KBM-7 (cell line): ENCODE measurements at regions not wholly inside any gene's neighbourhood (a gene's known extent, or its start where the extent isn't known, plus 50 kb on each side); places are given as distances from the start of the nearest gene placed in this dataset.

Experiments used
- DNase-seq: peaks from one replicate; pipeline ENCODE4 v3.0.0-alpha.2; 2015
- in situ Hi-C: fragments of 300-500 bp; cut with MboI; formaldehyde crosslinking; loops from 2 replicates; pipeline ENCODE4 v1.14.3; 2020; ENCODE audit warnings: low sequenced_read_pairs, low pct_unique_long_range_greater_than_20kb, mixed read lengths

GRCh38 chr7:42483886-42484285 is 246.9 kb upstream of the GLI3 start:
- no peak for DNase-seq
- in situ Hi-C loops, result no loop called here

- in situ Hi-C loops, result no loop called here
- DNase-seq, result no peak
Measured at GRCh38 chr7:42479816-42480633, 243.0 kb upstream of the GLI3 start.

GRCh38 chr7:42479452-42479815 is 242.4 kb upstream of the GLI3 start:
- DNase-seq, result no peak
- in situ Hi-C loops, result no loop called here

GRCh38 chr7:42478717-42479116 is 241.7 kb upstream of the GLI3 start:
- in situ Hi-C loops, result no loop called here
- no peak for DNase-seq

- DNase-seq, result no peak
- in situ Hi-C loops, result no loop called here
Measured at GRCh38 chr7:42476255-42476654, 239.2 kb upstream of the GLI3 start.

GRCh38 chr7:42475082-42475481 is 238.1 kb upstream of the GLI3 start:
- in situ Hi-C loops, result no loop called here
- DNase-seq, result no peak

GRCh38 chr7:42473099-42473498 is 236.1 kb upstream of the GLI3 start:
- DNase-seq, result no peak
- in situ Hi-C loops, result no loop called here

- no peak for DNase-seq
- in situ Hi-C loops, result no loop called here
Measured at GRCh38 chr7:42471573-42472174, 234.7 kb upstream of the GLI3 start.

GRCh38 chr7:42469341-42469740 is 232.3 kb upstream of the GLI3 start:
- no peak for DNase-seq
- in situ Hi-C loops, result no loop called here

GRCh38 chr7:42468471-42468870 is 231.5 kb upstream of the GLI3 start:
- DNase-seq, result no peak
- in situ Hi-C loops, result no loop called here

- in situ Hi-C loops, result no loop called here
Measured at GRCh38 chr7:42461537-42461936, 224.5 kb upstream of the GLI3 start.

GRCh38 chr7:42460933-42461332 is 223.9 kb upstream of the GLI3 start:
- no peak for DNase-seq
- in situ Hi-C loops, result no loop called here

More at GRCh38 chr7:42461537-42461936, 224.5 kb upstream of the GLI3 start:
- no peak for DNase-seq

- in situ Hi-C loops, result no loop called here
- DNase-seq, result no peak
Measured at GRCh38 chr7:42460148-42460547, 223.1 kb upstream of the GLI3 start.

GRCh38 chr7:42457663-42458062 is 220.7 kb upstream of the GLI3 start:
- in situ Hi-C loops, result no loop called here
- no peak for DNase-seq

- no peak for DNase-seq
- in situ Hi-C loops, result no loop called here
Measured at GRCh38 chr7:42456756-42457276, 219.8 kb upstream of the GLI3 start.

- no peak for DNase-seq
- in situ Hi-C loops, result no loop called here
Measured at GRCh38 chr7:42456267-42456666, 219.3 kb upstream of the GLI3 start.

GRCh38 chr7:42453931-42454361 is 216.9 kb upstream of the GLI3 start:
- no peak for DNase-seq
- in situ Hi-C loops, result no loop called here

GRCh38 chr7:42452356-42452755 is 215.3 kb upstream of the GLI3 start:
- in situ Hi-C loops, result no loop called here
- no peak for DNase-seq

GRCh38 chr7:42449431-42449830 is 212.4 kb upstream of the GLI3 start:
- in situ Hi-C loops, result no loop called here

GRCh38 chr7:42448901-42449300 is 211.9 kb upstream of the GLI3 start:
- in situ Hi-C loops, result no loop called here
- DNase-seq, result no peak

More at GRCh38 chr7:42449431-42449830, 212.4 kb upstream of the GLI3 start:
- DNase-seq, result no peak

GRCh38 chr7:42445691-42446090 is 208.7 kb upstream of the GLI3 start:
- DNase-seq, result no peak

More at GRCh38 chr7:42445691-42446090, 208.7 kb upstream of the GLI3 start:
- in situ Hi-C loops, result no loop called here
